ENCODE measurements at regions not wholly inside any gene's neighbourhood (a gene's known extent, or its start where the extent isn't known, plus 50 kb on each side); places are given as distances from the start of the nearest gene placed in this dataset.

DNA sequence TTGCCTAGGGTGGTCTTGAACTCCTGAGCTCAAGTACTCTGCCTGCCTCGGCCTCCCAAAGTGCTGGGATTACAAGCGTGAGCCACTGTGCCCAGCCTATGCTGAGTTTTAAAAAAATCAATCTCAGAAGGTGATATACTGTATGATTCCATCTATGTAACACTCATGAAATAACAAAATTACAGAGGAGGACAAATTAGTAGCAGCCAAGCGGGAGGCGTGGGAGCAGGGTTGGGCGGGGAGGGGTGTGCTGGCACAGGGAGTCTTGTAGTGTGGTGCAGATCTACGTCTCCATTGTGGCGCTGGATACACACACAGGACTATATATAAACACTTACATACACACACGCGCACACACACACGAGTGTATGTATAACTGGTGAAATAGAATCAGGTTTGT lies 80.6 kb upstream of the LINGO1 start:
- DNase-seq (ENCODE audit: low spot score), result no peak

DNA sequence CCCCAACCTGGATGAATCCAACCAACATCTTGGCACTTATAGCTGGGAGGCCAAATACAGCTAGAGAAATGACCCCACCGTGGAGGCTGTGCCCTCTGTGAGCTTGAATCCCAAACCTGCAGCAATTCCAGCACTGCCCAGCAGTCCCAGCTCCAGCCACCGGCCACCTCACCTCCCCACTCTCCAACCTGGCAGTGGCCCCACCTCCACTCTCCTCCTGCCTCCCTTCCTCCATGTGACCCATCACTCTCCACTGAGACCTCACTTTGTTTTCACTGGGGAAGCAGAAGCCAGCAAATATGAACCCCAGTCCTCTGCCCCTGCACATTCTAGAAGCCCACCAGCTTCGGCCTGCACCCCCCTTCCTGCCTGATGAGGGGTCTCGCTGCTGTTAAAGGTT lies 79.7 kb upstream of the LINGO1 start:
- DNase-seq (ENCODE audit: low spot score), result no peak

DNA sequence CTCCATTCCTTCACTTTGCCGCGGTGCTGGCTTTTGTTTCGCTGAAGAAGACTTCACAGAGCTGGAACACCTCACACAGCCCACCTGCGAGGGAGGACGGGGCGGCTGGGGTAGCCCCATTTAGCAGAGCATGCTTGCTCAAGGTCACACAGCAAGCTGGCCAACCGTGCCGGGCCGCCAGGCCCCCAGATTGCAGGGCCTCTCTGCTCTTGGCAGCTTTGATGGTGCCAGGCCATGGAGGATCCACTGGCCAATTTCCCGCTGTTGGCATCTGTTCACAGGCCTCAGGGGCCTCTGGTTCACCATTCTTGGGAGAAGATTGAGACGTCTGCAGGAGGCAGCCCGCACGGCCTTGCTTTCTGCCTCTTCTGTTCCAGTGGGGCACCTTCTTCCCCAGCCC lies 77.9 kb upstream of the LINGO1 start:
- DNase-seq (ENCODE audit: low spot score), result no peak

DNA sequence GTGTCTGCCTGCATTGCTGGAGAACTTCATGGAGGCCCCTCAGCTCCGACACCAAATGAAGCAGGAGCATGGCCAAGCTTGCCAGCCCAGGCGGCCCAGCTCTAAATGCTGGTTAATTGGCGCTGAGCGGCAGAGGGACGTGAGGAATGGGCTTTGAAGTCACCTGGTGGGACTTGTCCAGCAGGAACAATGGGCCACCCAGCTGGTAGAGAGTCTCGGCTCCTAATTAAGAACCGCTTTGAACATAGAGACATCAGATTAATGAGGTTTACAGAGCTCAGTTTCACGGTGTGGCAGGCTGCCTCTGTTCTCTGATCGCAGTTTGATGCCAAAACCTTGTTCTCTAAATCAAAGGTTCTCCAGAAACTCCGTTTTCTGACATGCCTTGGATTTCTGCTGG lies 77.5 kb upstream of the LINGO1 start:
- no peak for DNase-seq (ENCODE audit: low spot score)

DNA sequence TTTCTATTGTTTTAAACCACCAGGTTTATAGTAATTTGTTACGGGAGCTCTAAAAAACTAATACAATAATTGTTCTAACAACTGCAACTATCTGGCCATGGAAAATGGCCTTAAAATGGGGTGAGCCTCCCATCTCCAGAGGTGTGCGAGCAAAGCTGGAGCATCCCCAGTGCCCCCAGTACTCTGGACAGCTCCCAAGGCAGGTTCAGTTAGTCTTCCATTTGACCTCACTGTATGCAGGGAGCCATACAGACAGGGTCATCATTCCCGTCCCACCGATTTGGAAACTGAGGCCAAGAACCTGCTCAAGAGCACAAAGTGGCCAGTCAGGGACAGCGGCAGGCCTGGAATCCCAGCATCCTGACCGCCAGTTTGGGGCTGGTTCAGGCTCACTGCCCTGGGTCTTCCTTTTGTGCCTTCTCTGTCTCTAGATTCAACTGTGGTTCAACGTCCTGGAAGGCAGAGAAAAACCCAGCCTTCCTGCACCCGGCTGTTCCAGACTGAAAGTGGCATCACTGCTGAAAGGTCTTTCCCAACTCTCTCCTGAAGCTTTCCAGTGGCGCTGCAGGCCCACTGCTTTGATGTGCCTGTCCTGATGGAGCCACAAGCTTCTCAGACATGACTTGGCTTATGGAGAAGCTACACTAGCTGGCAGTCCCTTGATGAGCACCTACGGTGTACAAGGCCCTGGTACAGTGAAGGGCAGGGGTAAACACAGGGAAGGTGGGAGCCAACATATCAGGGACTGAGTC lies 76.6 kb upstream of the LINGO1 start:
- DNase-seq (ENCODE audit: low spot score), result no peak

DNA sequence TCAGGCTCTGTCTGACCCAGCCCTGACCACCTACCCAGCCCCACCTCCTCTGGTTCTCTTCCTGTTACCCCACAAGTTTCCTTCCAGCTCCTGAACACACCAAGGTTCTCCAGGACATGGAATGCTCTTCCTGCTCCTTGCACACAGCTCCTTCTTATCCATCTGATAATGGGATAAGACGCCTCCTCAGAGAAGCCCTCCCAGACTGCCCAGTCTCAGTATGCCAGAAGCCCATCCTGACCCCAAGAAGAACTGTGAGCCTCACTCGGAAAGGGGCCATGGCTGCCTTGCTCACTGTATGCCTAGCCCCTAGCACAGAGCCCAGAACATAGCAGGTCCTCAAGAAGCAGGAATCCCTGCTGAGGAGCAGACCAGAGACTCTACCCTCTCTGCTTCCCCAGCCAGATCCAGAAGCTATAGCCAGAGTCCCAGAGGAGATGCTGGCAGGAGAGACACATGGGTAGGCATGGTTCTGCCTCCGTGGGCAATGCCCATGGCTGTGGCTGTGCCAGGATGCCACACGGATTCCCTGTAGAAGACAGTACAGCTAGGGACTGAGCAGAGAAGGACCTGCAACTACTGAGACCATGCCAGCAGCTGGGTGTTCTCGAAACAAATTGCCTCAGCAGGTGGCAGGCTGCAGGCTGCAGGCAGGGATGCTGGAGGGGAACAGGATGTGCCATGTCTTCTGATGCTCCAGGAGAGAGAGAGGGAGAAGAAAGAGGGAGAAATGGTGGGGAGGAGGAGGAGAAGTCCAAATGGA lies 74.0 kb upstream of the LINGO1 start:
- DNase-seq (ENCODE audit: low spot score), result no peak

DNA sequence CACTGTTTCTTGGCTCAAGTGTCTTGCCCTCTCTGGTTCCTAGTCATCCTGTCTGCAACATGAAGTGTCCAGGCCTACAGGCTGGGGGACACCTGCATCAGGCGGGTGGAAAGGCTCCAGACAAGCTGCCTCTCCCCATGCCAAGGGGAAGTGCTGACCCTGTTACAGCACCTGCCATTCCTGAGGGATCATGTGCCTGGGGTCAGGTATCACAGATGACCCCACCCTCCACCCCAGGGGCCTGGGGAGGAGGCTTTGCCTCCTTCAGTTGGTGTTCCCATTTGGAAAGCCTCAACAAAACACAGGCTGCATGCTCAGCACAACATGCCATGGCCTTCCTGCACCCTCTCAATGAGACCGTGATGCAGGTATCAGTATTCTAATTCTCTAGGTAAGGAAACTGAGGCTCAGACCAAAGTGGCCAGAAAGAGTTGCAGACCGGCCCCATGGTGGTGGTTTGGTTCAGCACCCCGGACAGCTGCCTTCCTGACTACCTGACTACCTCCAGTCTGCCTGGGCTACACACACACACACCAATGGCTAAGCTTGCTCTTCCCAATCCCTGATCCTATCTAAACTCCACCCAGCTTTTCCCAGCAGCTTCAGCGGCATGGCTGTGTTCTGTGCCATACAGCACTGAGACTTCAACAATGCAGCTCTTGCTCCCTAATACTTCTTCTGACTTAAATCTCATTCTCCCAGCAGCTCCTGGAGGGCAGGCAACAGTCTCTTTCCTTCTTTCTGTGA lies 69.7 kb upstream of the LINGO1 start:
- no peak for DNase-seq (ENCODE audit: low spot score)

DNA sequence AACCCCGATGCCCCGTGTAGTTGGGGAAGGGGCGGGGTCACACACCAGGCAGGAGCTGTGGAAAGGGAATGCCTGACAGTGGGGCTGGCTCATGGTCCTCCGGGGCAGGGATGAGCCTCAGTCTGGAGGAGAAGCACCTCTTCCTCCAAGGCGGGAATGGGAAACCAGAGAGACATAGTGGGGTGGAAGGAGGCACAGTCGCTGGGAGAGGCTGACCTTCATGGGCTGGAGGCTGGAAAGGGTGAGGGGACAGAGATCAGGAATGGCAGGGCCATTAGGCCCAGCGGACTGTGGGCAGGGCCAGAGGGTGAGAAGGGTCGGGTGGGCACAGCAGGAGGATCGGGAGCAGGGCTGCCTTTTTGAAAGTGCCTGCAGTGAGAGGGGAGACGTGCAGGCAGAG lies 65.8 kb upstream of the LINGO1 start:
- DNase-seq (ENCODE audit: low spot score), result no peak

DNA sequence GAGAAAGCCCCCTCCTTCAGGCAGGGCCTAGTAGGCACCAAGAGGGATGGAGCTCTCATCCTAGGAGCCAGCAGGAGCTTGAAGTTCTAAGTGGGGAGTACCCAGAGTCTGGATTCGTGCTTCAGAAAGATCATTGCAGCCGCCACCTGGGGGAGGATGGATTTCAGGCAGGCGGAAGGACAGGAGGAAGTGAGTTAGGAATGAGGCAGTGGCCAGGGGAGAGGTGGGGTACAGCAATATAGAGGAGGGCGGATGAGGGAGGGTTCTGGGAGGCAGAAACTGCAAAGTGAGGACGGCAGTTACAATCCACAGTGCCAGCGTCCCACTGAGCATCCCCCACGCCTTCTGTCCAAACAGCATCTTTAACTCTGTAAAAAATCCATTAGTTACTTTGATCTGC lies 65.2 kb upstream of the LINGO1 start:
- DNase-seq (ENCODE audit: low spot score), result no peak

DNA sequence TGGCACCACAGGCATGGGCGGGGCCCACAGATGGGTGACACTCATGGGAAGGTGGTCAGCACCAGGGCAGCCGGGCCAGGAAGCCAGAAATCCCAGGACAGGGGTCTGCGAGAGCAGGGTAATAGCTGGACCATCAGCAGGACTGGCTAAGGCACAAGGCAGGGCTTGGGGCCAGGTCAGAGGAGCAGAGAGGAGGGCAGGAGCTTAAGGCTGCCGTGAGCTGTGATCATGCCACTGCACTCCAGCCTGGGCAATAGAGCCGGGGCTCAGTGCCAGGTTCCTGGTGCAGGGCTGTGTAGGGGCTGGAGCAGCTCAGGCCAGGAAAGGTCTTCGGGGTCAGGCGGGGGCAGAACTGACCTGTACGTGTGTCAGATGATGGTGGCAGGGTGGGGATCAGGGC lies 64.2 kb upstream of the LINGO1 start:
- DNase-seq (ENCODE audit: low spot score), result no peak

DNA sequence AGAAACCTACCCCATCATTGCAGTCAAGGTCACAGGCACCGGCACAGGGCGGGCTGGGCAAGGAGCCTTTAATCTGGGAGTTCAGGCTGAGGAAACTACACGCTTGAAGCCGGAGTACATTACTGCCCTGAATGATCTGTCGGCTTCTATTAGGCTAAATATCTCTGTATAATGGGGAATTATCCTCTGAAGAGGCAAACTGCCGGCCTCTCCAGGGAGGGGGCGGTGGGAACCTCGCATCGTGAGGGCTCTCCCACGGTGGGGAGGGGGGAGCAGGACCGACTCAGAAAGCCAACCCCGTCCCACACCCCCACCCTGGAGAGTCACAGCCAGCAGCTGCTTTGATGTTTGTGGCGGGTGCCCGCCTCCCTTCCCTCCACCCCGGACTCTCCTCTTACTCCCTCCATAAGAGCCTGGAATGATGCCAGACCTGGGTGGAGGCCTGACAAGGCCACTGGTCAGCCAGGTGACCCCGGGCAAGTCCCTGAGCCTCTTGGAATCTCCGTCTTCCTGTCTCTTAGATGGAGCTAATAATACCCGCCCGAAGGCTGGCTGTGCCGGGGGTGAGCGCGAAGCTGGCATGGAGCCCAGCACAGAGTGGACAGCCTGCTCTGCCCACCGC lies 63.4 kb upstream of the LINGO1 start:
- no peak for DNase-seq (ENCODE audit: low spot score)

DNA sequence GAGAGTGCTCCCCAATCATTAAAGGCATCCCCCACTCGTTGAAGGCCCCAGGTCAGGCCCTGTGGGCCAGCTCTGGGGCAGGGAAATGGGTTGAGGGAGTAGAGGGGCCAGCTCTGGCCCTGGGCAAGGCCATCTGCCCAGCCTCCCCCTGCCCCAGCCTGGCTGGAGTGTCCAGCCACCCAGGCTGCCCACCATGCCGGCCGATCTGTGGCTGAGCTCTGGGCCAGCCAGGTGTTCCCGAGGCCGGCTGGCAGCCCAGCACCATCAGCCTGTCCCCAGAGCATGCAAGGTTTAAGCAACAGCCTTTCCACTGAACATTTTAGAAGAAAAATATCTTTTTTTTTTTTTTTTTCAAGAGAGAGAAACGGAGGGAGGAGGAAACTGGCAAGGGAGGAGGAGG lies 62.8 kb upstream of the LINGO1 start:
- DNase-seq (ENCODE audit: low spot score), result no peak

DNA sequence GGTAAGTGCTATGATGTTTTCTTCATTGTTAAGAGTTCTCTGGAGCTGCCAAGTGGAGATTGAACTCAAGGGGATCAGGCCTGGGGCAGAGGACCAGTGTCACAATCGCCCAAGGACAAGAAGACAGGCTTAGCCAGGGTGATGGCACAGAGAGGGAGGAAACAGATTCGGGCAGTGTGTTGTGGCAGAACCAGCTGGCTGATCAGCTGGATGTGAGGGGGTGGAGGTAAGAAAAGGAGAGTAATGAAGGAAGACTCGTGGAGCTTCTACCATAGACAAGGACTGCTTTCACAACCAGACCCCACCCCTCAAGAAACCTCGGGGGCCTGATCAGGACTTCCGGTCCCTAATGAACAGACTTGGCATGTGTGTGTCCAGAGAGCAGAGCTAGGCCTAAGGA lies 60.9 kb upstream of the LINGO1 start:
- DNase-seq (ENCODE audit: low spot score), result no peak

DNA sequence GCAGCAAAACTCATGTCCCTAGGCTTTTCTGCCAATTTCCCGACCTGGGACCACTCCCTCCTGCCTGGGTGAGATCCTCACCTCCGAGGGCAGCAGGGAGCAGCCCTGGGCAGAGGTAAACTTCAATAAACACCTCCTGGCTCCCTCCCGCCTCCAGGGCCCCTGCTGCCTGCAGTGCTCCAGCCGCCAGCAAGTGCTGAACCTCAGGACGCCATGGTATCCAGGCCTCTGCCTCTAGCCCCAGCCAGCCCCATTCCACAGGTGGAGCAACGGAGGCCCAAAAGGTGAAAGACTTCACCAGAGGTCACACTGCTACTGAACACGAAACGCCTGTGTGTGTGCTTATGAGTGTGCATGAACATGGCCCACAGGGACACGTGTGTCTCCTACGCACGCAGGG lies 59.9 kb upstream of the LINGO1 start:
- no peak for DNase-seq (ENCODE audit: low spot score)

DNA sequence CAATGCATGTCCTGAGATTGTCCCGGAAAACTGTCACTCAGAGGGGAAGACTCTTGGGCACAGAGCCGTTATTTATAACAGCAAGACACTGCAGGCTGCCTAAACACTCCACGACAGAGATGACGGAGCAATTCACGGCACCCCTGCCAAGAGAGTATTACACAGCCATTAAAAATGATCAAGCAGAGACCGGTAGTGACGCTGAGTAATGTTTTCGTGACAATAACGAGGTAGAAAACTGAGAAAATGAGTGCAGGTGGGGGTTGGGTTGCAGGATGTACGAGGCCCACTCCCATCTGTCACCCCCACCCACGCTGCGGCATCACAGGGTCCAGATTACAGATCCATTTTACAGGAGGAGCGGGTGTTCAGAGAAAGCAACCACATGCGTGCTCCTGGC lies 58.9 kb upstream of the LINGO1 start:
- no peak for DNase-seq (ENCODE audit: low spot score)

DNA sequence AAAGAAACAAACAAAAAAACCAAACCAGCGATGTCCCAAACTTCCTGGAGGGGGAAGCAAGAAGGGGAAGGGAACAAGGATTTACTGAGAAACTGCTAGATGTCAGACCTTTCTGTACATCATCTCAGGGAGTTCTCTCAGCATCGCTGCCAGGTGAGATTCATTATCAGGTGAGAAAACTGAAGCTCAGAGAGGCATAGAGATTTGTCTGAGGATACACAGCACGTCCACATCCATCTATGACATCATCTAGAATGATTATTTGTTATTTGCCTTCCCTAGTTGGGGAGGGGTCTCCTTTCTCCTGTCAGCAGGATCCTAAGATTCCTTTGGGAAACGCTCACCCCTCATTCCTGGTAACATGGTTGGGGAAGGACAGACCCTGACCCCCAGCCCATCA lies 57.1 kb upstream of the LINGO1 start:
- no peak for DNase-seq (ENCODE audit: low spot score)

DNA sequence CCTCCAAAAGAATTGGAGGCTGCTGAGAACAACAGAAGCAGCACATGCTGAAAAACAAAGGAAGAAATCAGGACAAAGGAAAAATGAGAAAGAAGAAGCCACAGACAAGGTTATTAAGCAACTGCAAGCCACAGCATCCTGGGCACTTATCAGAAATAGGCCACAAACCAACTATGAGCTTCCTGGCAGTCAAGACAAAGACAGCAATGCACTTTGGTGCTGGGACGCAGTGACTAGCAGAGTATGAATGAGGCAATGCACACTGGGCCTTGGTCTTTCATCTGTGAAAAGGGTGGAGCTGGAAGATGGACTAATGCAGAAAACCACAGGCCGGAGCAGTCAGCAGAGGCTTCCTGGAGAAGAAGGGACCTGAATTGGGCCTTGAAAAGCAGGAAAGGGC lies 56.0 kb upstream of the LINGO1 start:
- no peak for DNase-seq (ENCODE audit: low spot score)

DNA sequence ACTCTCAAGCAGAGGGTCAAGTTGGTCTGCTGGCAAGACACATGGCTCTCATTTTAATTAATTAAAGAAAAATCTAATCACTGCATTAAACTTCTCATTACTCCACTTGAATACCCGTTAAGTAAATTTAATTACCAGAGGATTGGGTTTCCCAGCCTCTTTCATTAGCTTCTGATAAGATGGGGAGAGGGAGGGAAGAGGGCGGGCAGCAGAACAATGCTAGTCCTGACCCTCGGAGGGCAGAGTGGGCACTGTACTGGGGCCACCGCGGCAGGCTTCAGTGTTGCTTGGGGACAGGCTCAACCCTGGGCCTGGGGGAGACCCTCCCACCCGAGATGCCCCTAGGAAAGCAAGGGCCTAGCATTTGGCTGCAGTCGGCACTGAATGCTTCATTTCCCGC lies 55.6 kb upstream of the LINGO1 start:
- no peak for DNase-seq (ENCODE audit: low spot score)

DNA sequence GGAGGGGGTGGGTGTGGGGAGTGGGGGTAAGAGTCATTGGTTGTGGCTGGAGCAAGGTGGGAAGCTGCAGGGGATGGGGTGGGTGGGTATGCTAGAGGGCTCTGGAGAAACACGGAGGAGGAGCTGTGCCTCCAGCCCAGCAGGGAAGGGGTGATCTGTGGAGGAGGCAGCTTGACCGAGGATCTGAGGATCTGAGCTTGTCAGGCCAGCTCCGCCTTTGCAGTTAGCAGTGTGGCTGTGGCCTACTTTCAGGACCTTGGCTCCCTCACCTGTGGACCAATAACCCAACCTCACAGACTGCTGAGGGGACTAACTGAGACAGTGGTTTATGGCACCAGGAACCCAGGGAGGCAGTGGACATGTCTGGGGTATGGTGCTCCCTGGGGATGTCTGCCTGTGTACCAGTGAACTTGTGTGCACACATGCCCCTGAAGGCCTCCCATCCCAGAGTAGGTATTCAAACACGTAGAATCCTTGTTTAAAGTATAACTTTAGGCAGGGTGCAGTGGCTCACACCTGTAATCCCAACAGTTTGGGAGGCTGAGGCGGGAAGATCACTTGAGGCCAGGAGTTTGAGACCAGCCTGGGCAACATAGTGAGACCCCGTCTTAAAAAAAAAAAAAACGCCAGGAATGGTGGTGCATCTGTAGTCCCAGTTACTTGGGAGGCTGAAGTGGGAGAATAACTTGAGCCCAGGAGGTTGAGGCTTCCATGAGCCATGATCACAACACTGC lies 52.5 kb upstream of the LINGO1 start:
- no peak for DNase-seq (ENCODE audit: low spot score)

DNA sequence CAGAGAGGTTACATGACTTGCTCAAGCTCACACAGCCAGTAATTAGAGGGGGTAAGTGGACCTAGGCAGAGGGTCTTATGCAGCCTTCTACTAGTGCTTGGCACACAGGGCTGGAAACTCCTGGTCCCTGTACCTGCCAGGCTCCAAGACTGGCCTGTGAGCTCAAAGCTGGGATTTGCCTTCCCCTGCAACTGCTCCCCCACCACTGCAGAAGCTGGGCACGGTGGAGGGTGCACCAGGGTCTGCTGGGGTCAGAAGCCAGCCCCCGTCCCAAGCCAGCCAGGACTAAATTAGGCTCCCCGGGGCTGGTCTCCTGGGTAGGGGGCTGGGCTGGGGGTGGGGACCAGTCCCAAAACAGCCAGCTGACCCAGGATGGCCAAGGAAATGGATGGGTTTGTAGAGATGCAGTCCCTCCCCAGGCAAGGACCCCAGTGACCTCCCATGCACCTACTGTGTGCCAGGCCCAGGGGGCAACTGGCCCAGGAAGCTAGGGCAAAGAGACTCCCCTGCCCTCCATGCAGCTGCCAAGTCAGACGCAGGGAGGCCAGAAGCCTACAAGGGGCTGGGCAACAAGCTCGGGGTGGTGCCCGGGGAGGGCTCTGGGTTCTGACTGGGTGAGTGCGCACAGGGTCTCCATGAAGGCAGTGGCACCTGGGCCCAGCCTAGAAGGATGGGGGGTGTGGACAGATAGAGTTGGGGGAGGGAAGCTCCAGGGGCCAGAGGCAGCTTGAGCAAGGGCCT lies 51.8 kb upstream of the LINGO1 start:
- no peak for DNase-seq (ENCODE audit: low spot score)

DNA sequence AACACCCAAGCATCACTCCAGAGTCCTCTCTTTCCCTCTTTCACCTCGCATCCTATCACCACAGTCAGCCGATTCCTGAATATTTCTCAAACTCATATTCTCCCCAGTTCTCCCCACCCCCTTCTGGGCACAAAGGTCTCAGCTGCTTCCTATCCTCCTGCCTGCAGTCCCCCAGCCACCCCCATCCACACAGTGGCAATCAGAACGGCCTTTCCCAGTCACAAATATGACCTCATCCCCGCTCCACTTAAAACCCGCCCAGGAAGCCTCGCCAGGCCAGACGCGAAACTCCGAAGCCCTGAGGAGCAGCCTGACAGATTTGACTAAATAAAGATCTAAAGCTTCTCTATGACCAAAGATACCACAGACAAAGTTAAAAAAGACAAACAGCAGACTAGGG lies 49.9 kb upstream of the LINGO1 start:
- no peak for DNase-seq (ENCODE audit: low spot score)
